Ascending aorta (tissue), 2 donors: ENCODE measurements at regions not wholly inside any gene's neighbourhood (a gene's known extent, or its start where the extent isn't known, plus 50 kb on each side); places are given as distances from the start of the nearest gene placed in this dataset.
"Not testable (repeated sequence)": the region's sequence is repeated elsewhere in the genome, so short reads cannot be mapped to it uniquely, and the experiment has no call there.

Source experiments
- DNase-seq, 2 donors: peaks; one replicate each; pipeline ENCODE4 v3.0.0-alpha.2; 2019; ENCODE audit warnings: low spot score in 2 of 2
- H3K27ac ChIP-seq, 2 donors: fragments of 200-600 bp; sonication (generic); one replicate each; pipeline ENCODE4 v1.5.1; 2016 to 2017; ENCODE audit warnings: mild to moderate bottlenecking in 1 of 2
- H3K27me3 ChIP-seq: fragments of 200-600 bp; sonication (generic); one replicate; pipeline ENCODE4 v1.5.1; 2017
- H3K36me3 ChIP-seq, 2 donors: fragments of 200-600 bp; sonication (generic); one replicate each; pipeline ENCODE4 v1.5.1; 2016
- H3K4me1 ChIP-seq, 2 donors: fragments of 200-600 bp; sonication (generic); one replicate each; pipeline ENCODE4 v1.5.1; 2016 to 2017; ENCODE audit warnings: mild to moderate bottlenecking in 1 of 2
- H3K4me3 ChIP-seq, 2 donors: fragments of 200-600 bp; sonication (generic); one replicate each; pipeline ENCODE4 v1.5.1; 2016 to 2017; ENCODE audit warnings: mild to moderate bottlenecking in 1 of 2
- H3K9me3 ChIP-seq, 2 donors: fragments of 200-600 bp; sonication (generic); one replicate each; pipeline ENCODE4 v1.5.1; 2016
- intact Hi-C: fragments of 100-400 bp; cut with DNase I; formaldehyde crosslinking; loops from one replicate; pipeline ENCODE4 v1.15.1; 2023
- TF ChIP-seq, protein P1 (sequence below), 3 experiments: fragments of 200-600 bp in 2 of 3; fragments of 450-650 bp in 1 of 3; sonication (generic) in 2 of 3; IDR thresholded peaks; one replicate each; pipeline ENCODE4 v1.5.1; 2016 to 2019; ENCODE audit warnings: antibody characterized with exemption in 3 of 3, mild to moderate bottlenecking in 1 of 3, moderate library complexity in 1 of 3

- no peaks in the 10 kb centered on the region for H3K27me3 ChIP-seq
- DNase-seq, result no peak
- intact Hi-C loops, result no loop called here
- TF ChIP-seq, protein P1, sequence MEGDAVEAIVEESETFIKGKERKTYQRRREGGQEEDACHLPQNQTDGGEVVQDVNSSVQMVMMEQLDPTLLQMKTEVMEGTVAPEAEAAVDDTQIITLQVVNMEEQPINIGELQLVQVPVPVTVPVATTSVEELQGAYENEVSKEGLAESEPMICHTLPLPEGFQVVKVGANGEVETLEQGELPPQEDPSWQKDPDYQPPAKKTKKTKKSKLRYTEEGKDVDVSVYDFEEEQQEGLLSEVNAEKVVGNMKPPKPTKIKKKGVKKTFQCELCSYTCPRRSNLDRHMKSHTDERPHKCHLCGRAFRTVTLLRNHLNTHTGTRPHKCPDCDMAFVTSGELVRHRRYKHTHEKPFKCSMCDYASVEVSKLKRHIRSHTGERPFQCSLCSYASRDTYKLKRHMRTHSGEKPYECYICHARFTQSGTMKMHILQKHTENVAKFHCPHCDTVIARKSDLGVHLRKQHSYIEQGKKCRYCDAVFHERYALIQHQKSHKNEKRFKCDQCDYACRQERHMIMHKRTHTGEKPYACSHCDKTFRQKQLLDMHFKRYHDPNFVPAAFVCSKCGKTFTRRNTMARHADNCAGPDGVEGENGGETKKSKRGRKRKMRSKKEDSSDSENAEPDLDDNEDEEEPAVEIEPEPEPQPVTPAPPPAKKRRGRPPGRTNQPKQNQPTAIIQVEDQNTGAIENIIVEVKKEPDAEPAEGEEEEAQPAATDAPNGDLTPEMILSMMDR (IDR thresholded peaks at IDR 0.05), result no peak
- no peaks in the 10 kb centered on the region for H3K36me3 ChIP-seq
- no peak overlapping the region for H3K4me3 ChIP-seq
- no peaks in the 10 kb centered on the region for H3K9me3 ChIP-seq
- no peaks in the 10 kb centered on the region for H3K4me1 ChIP-seq
- no peak overlapping the region for H3K27ac ChIP-seq
Measured at GRCh38 chrX:77276742-77277141, 170.4 kb upstream of the FGF16 start.

GRCh38 chrX:77277911-77278310 is 169.3 kb upstream of the FGF16 start:
- intact Hi-C loops, result no loop called here

DNA sequence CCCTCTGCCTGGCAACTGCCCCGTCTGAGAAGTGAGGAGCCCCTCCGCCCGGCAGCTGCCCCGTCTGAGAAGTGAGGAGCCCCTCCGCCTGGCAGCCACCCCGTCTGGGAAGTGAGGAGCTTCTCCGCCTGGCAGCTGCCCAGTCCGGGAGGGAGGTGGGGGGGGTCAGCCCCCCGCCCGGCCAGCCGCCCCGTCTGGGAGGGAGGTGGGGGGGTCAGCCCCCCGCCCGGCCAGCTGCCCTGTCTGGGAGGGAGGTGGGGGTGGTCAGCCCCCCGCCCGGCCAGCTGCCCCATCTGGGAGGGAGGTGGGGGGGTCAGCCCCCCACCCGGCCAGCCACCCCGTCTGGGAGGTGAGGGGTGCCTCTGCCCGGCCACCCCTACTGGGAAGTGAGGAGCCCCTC is 167.8 kb upstream of the FGF16 start:
- H3K9me3 ChIP-seq, intact Hi-C loops, H3K27ac ChIP-seq, H3K4me1 ChIP-seq, H3K4me3 ChIP-seq, DNase-seq, H3K36me3 ChIP-seq, H3K27me3 ChIP-seq: not testable (repeated sequence)

More at GRCh38 chrX:77277911-77278310, 169.3 kb upstream of the FGF16 start:
- Histone ChIP-seq H3K36me3 (no peaks in the 10 kb centered on the region), H3K4me3 (no peak overlapping the region), H3K9me3 (no peaks in the 10 kb centered on the region), H3K4me1 (no peaks in the 10 kb centered on the region), H3K27me3 (no peaks in the 10 kb centered on the region), H3K27ac (no peak overlapping the region)
- DNase-seq, result no peak
- TF ChIP-seq, protein P1 (IDR thresholded peaks at IDR 0.05), result no peak

GRCh38 chrX:77293331-77293995 is 153.7 kb upstream of the FGF16 start:
- TF ChIP-seq, protein P1 (IDR thresholded peaks at IDR 0.05), result no peak
- H3K4me3 ChIP-seq, result no peak overlapping the region
- H3K27me3 ChIP-seq, result no peaks in the 10 kb centered on the region
- no peak for DNase-seq
- intact Hi-C loops, result no loop called here
- H3K4me1 ChIP-seq, result no peaks in the 10 kb centered on the region
- no peaks in the 10 kb centered on the region for H3K36me3 ChIP-seq
- H3K9me3 ChIP-seq, result no peaks in the 10 kb centered on the region
- no peak overlapping the region for H3K27ac ChIP-seq

- intact Hi-C loops, result no loop called here
- H3K9me3 ChIP-seq, result no peaks in the 10 kb centered on the region
- H3K27ac ChIP-seq, result no peak overlapping the region
- no peaks in the 10 kb centered on the region for H3K4me1 ChIP-seq
- no peaks in the 10 kb centered on the region for H3K36me3 ChIP-seq
- TF ChIP-seq, protein P1 (IDR thresholded peaks at IDR 0.05), result no peak
- no peak for DNase-seq
- H3K27me3 ChIP-seq, result no peaks in the 10 kb centered on the region
- no peak overlapping the region for H3K4me3 ChIP-seq
Measured at GRCh38 chrX:77298296-77298695, 148.9 kb upstream of the FGF16 start.

- Histone ChIP-seq H3K27ac (no peak overlapping the region), H3K36me3 (no peaks in the 10 kb centered on the region), H3K9me3 (peaks cover 0 to 5% of the 10 kb centered on the region in 2 donors), H3K27me3 (no peaks in the 10 kb centered on the region), H3K4me1 (no peaks in the 10 kb centered on the region), H3K4me3 (no peak overlapping the region)
- TF ChIP-seq, protein P1 (IDR thresholded peaks at IDR 0.05), result no peak
- intact Hi-C loops, result no loop called here
- no peak for DNase-seq
Measured at GRCh38 chrX:77298790-77299189, 148.4 kb upstream of the FGF16 start.
